Fibroblast of peridontal ligament (primary cell): ENCODE measurements at regions not wholly inside any gene's neighbourhood (a gene's known extent, or its start where the extent isn't known, plus 50 kb on each side); places are given as distances from the start of the nearest gene placed in this dataset.

Experiments used
- DNase-seq: peaks from one replicate; pipeline ENCODE4 v3.0.0-alpha.2; 2010; ENCODE audit errors: extremely low read depth

DNA sequence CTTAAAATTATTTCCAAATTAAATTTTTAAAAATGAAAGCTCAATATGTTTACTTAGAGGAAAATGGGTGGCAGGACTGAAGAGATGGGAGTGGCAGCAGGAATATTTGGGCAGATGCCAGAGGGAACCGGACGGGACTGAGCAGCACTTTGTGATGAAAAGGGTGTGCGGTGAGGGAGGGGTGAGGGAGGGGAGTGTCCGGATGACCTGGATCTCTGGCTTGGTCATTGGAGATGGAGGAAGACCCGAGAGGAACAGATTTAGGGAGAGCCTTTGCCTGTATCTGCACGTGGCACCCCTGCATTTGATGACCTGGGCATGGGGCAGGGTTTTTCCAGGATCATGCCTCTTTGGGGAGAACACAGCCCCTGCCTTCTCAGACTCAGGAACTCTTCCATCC lies 201.1 kb upstream of the MVB12B start:
- no peak for DNase-seq

DNA sequence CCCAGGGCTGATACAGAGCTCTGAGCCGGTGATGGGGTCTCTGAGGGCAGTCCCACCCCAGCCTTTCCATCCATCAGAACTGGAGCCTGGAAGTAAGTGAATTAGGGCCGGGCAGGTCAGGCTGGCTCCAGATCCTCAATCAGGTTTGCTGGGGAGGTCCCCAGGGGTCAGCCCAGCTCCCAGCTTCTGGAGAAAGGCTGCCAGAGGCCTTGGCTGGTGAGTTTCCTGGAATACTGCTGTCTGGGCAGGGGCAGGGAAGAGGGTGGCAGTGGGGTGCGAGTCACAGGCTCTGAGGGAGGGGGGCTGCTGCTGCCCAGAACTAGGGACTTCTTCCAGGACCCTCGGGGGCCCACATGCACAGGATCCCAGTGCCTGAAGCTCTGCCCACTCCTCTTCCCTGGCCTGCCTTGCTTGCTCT lies 200.6 kb upstream of the MVB12B start:
- DNase-seq, result no peak

DNA sequence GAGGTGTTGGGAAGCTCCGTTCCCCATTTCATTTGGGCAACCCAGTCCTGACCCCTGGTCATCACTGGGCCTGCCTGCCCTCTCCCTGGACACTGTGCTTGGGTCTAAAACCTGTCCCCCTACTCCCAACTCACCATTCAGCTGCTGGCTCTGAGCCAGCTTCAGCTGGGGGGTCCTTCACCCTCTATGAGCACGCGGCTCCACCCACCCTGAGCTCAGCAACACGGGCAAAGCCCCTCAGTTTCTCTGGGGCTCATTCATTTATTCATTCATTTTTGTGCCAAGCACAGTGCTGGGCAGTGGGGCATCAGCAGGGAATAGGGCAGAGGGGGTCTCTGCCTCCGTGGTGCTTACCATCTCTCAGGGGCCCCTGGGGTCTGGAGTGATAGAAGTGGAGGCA lies 199.8 kb upstream of the MVB12B start:
- no peak for DNase-seq

- DNase-seq, result no peak
Observed at GRCh38 chr9:126127591-126127990, 199.0 kb upstream of the MVB12B start.

DNA sequence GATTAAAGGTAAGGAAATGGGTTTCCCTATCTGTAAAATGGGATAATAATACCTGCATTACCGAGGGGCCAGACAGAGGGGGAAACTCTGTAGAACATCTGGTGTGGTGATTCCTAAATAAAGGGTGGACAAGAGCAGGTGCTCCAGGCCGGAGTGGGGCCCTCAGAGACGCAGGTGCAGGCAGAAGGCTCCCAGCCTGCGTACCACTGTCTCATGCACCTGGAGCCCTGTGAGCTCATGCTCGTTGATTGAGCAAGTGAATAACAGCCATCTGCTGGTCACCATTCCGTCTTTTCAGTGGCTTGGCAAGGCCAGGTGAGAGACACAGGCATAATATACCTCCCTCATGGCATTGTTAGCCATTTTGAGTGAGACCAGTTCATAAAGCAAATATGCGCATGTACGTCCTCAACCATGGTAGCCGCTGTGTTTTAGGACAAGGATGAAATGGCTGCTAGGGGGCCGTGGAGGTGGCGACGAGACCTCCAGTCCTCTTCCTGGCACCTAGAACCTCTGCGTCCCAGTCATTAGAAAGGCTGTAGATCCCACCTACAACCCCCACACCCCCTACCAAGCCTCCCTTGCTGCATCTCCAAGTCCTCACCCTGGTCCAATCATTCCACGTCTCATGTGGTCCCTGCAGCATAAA lies 198.0 kb upstream of the MVB12B start:
- DNase-seq, result no peak

GRCh38 chr9:126131066-126132010 lies 195.3 kb upstream of the MVB12B start:
- DNase-seq, result no peak

- DNase-seq, result no peak
Observed at GRCh38 chr9:126132746-126133145, 193.9 kb upstream of the MVB12B start.

GRCh38 chr9:126144196-126144595 lies 182.4 kb upstream of the MVB12B start:
- DNase-seq, result no peak

DNA sequence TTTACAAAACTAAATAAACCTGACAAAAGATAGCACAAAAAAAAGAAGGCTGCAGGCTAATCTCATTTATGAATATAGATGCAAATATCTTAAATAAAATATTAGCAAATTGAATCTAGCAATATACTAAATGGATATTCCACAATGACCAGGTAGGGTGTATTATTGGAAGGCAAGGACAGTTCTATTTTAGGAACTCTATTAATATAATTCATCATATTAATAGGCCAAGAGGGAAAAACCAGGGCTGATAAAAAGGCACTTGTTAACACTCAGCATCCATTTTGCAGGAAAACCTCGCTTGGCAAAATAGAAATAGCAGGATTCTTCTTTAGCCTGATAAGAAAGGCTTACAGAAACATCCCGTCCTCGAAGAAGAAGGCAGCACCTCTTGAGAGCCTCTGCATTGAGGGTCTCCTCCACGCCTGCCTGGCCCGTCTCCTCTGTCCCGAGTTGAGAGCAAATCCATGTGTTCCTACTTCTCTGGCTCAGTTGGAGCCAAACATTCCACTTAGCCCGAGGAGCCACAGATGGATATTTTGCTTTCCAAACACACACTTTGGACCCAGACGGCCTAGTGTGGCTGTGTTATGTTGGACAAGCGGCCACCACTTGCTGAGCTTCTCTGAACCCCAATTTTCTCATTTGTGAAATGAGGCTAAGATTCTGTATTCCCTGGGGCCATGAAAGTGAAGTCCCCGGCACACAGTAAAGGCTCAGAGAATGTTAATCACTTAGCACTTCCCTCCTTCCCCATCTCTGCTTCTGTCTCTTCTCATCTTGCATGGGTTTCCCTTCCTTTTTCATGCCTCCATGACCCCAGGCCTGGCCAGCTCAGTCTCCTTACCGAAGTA lies 181.8 kb upstream of the MVB12B start:
- no peak for DNase-seq

DNA sequence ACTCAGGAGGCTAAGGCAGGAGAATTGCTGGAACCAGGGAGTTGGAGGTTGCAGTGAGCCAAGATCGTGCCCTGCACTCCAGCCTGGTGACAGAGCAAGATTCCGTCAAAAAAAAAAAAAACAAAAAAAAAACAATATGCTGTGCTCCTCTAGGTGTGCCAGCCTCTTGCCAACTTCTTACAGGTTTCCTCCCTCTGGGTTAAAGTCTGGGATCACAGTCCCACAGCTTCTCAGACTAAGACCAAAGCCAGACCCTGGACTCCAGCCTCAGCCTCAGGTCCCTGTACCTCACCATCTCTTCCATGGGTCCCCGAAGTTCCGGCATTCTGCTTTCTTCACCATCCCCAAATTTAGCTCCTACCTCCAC lies 180.8 kb upstream of the MVB12B start:
- DNase-seq, result no peak

GRCh38 chr9:126146254-126147145 lies 180.1 kb upstream of the MVB12B start:
- no peak for DNase-seq

GRCh38 chr9:126147186-126147935 lies 179.3 kb upstream of the MVB12B start:
- no peak for DNase-seq

- no peak for DNase-seq
Observed at GRCh38 chr9:126147936-126148870, 178.4 kb upstream of the MVB12B start.

DNA sequence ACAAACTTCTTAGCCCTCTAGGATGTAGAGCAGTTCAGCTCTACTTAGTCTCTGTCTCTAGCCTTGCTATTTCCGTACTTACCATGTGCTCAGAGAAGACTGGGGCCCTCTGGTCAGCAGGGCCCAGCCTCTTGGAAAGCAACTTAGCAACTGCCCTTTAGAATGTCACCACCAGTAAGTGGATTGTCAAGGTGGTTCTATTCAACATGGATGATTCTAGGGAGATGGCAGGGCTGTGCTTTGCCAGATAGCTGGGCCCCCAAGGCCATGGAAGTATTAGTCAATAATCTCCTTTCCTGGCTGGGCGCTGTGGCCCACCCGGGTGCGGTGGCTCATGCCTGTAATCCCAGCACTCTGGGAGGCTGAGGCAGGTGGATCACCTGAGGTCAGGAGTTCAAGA lies 177.6 kb upstream of the MVB12B start:
- no peak for DNase-seq

GRCh38 chr9:126149661-126150060 lies 177.0 kb upstream of the MVB12B start:
- DNase-seq, result no peak

GRCh38 chr9:126150411-126151030 lies 176.1 kb upstream of the MVB12B start:
- DNase-seq, result no peak

- DNase-seq, result peak; percentile 9
Observed at GRCh38 chr9:126151031-126151685, 175.5 kb upstream of the MVB12B start.

- no peak for DNase-seq
Observed at GRCh38 chr9:126151686-126152134, 174.9 kb upstream of the MVB12B start.
